Stimulated activated CD8-positive, alpha-beta memory T cell treated with anti-CD3 and anti-CD28 coated beads, Interleukin-4, amount 100 ng/mL, for 1 hour (primary cell): ENCODE measurements at regions not wholly inside any gene's neighbourhood (a gene's known extent, or its start where the extent isn't known, plus 50 kb on each side); places are given as distances from the start of the nearest gene placed in this dataset.

Experiments used
- DNase-seq, 2 donors: peaks; one replicate each; pipeline ENCODE4 v3.0.0-alpha.2; 2020; ENCODE audit warnings: low read depth in 2 of 2, low spot score in 1 of 2

GRCh38 chr17:65446043-65446442, 115.4 kb downstream of the AXIN2 start:
- DNase-seq: no peak

GRCh38 chr17:65444049-65444448, 117.4 kb downstream of the AXIN2 start:
- DNase-seq: no peak

- no peak for DNase-seq
Measured at GRCh38 chr17:65442691-65443090, 118.8 kb downstream of the AXIN2 start.

- no peak for DNase-seq
Measured at GRCh38 chr17:65442250-65442649, 119.2 kb downstream of the AXIN2 start.

- no peak for DNase-seq
Measured at GRCh38 chr17:65441053-65441605, 120.3 kb downstream of the AXIN2 start.

- DNase-seq: no peak
Measured at GRCh38 chr17:65438708-65439294, 122.6 kb downstream of the AXIN2 start.

GRCh38 chr17:65438173-65438572, 123.3 kb downstream of the AXIN2 start:
- DNase-seq: no peak

GRCh38 chr17:65436871-65437270, 124.6 kb downstream of the AXIN2 start:
- no peak for DNase-seq

GRCh38 chr17:65434878-65435277, 126.6 kb downstream of the AXIN2 start:
- no peak for DNase-seq

GRCh38 chr17:65434251-65434650, 127.2 kb downstream of the AXIN2 start:
- no peak for DNase-seq

- DNase-seq: no peak
Measured at GRCh38 chr17:65433592-65433991, 127.9 kb downstream of the AXIN2 start.

GRCh38 chr17:65433157-65433556, 128.3 kb downstream of the AXIN2 start:
- no peak for DNase-seq

GRCh38 chr17:65431116-65431515, 130.3 kb downstream of the AXIN2 start:
- no peak for DNase-seq

GRCh38 chr17:65430209-65430833, 131.1 kb downstream of the AXIN2 start:
- DNase-seq: no peak

GRCh38 chr17:65423346-65424140, 137.9 kb downstream of the AXIN2 start:
- DNase-seq: no peak

GRCh38 chr17:65418622-65419021, 142.8 kb downstream of the AXIN2 start:
- DNase-seq: no peak

GRCh38 chr17:65417406-65418221, 143.8 kb downstream of the AXIN2 start:
- DNase-seq: no peak

- no peak for DNase-seq
Measured at GRCh38 chr17:65415991-65416390, 145.5 kb downstream of the AXIN2 start.

- no peak for DNase-seq
Measured at GRCh38 chr17:65413390-65413789, 148.1 kb downstream of the AXIN2 start.

GRCh38 chr17:65409381-65409780, 152.1 kb downstream of the AXIN2 start:
- no peak for DNase-seq

GRCh38 chr17:65408050-65408449, 153.4 kb downstream of the AXIN2 start:
- DNase-seq: no peak
